NT2/D1 (cell line): ENCODE measurements at regions not wholly inside any gene's neighbourhood (a gene's known extent, or its start where the extent isn't known, plus 50 kb on each side); places are given as distances from the start of the nearest gene placed in this dataset.

Experiments
- DNase-seq: peaks from one replicate; pipeline ENCODE4 v3.0.0-alpha.2; 2011; ENCODE audit warnings: low read depth, low spot score
- H3K27me3 ChIP-seq: 2 replicates; pipeline ENCODE4 v1.6.0; 2011; ENCODE audit warnings: mild to moderate bottlenecking; ENCODE audit not compliant: insufficient read length, insufficient read depth
- H3K36me3 ChIP-seq: 2 replicates; pipeline ENCODE4 v1.6.1; 2011; ENCODE audit warnings: mild to moderate bottlenecking, low read length, mixed read lengths; ENCODE audit not compliant: insufficient read depth, insufficient read length
- H3K4me1 ChIP-seq: 2 replicates; pipeline ENCODE4 v1.5.1; 2011; ENCODE audit not compliant: insufficient read depth, insufficient read length
- H3K4me3 ChIP-seq: 2 replicates; pipeline ENCODE4 v1.5.1; 2011; ENCODE audit warnings: low read depth; ENCODE audit not compliant: insufficient read length
- H3K9ac ChIP-seq: 2 replicates; pipeline ENCODE4 v1.6.0; 2011; ENCODE audit warnings: low read depth; ENCODE audit not compliant: insufficient read length
- H3K9me3 ChIP-seq: 2 replicates; pipeline ENCODE4 v1.5.1; 2011; ENCODE audit warnings: mild to moderate bottlenecking, low read length; ENCODE audit not compliant: insufficient read depth
- SUZ12 ChIP-seq: IDR thresholded peaks from 2 replicates; pipeline ENCODE4 v1.6.1; 2011; ENCODE audit not compliant: insufficient read length, insufficient read depth; ENCODE audit errors: extremely low read depth
- YY1 ChIP-seq: IDR thresholded peaks from 2 replicates; pipeline ENCODE4 v1.6.1; 2011; ENCODE audit not compliant: insufficient read length, insufficient read depth
- ZNF274 ChIP-seq: IDR thresholded peaks from 2 replicates; pipeline ENCODE4 v1.6.1; 2011; ENCODE audit warnings: mild to moderate bottlenecking, low read depth, low read length

- H3K9me3 ChIP-seq, result no peaks in the 10 kb centered on the region
- peaks cover 14% of the 10 kb centered on the region for H3K36me3 ChIP-seq
- DNase-seq, result no peak
- no peak overlapping the region for H3K9ac ChIP-seq
- H3K4me1 ChIP-seq, result no peaks in the 10 kb centered on the region
- no peak for TF ChIP-seq ZNF274
- TF ChIP-seq SUZ12, result no peak
- no peak for TF ChIP-seq YY1
- no peaks in the 10 kb centered on the region for H3K27me3 ChIP-seq
- no peak overlapping the region for H3K4me3 ChIP-seq
These were observed 181.8 kb downstream of the MACC1 start for GRCh38 chr7:20035279-20035875.

- Histone ChIP-seq H3K36me3 (peaks cover 14% of the 10 kb centered on the region), H3K9me3 (peaks cover 6% of the 10 kb centered on the region), H3K4me1 (no peaks in the 10 kb centered on the region), H3K27me3 (no peaks in the 10 kb centered on the region), H3K9ac (no peak overlapping the region), H3K4me3 (no peak overlapping the region)
- TF ChIP-seq ZNF274 (no peak), SUZ12 (no peak), YY1 (no peak)
- no peak for DNase-seq
These were observed 183.4 kb downstream of the MACC1 start for GRCh38 chr7:20033621-20034400.

GRCh38 chr7:20032741-20033140, 184.4 kb downstream of the MACC1 start:
- Histone ChIP-seq H3K36me3 (peaks cover 18% of the 10 kb centered on the region), H3K4me3 (no peak overlapping the region), H3K4me1 (no peaks in the 10 kb centered on the region), H3K27me3 (no peaks in the 10 kb centered on the region), H3K9me3 (peaks cover 16% of the 10 kb centered on the region), H3K9ac (no peak overlapping the region)
- TF ChIP-seq SUZ12, result no peak
- TF ChIP-seq YY1, result no peak
- TF ChIP-seq ZNF274, result no peak
- no peak for DNase-seq

GRCh38 chr7:20030915-20031362, 186.2 kb downstream of the MACC1 start:
- H3K4me3 ChIP-seq, result no peak overlapping the region
- no peak overlapping the region for H3K9ac ChIP-seq
- TF ChIP-seq SUZ12 (no peak), ZNF274 (no peak), YY1 (no peak)
- H3K36me3 ChIP-seq, result peaks cover 22% of the 10 kb centered on the region
- no peaks in the 10 kb centered on the region for H3K27me3 ChIP-seq
- H3K4me1 ChIP-seq, result no peaks in the 10 kb centered on the region
- DNase-seq, result no peak
- peaks cover 16% of the 10 kb centered on the region for H3K9me3 ChIP-seq

- H3K4me1 ChIP-seq, result no peaks in the 10 kb centered on the region
- TF ChIP-seq YY1, result no peak
- no peak for TF ChIP-seq SUZ12
- no peak for TF ChIP-seq ZNF274
- H3K27me3 ChIP-seq, result no peaks in the 10 kb centered on the region
These were observed 186.8 kb downstream of the MACC1 start for GRCh38 chr7:20030417-20030816.

GRCh38 chr7:20026762-20027161, 190.4 kb downstream of the MACC1 start:
- H3K9me3 ChIP-seq, result peaks cover 20% of the 10 kb centered on the region
- no peak for DNase-seq
- H3K4me3 ChIP-seq, result no peak overlapping the region
- H3K36me3 ChIP-seq, result peaks cover 13% of the 10 kb centered on the region
- no peak overlapping the region for H3K9ac ChIP-seq
- no peaks in the 10 kb centered on the region for H3K4me1 ChIP-seq
- no peaks in the 10 kb centered on the region for H3K27me3 ChIP-seq
- TF ChIP-seq ZNF274 (no peak), YY1 (no peak), SUZ12 (no peak)

More at GRCh38 chr7:20030417-20030816, 186.8 kb downstream of the MACC1 start:
- Histone ChIP-seq H3K36me3 (peaks cover 17% of the 10 kb centered on the region), H3K9me3 (peaks cover 16% of the 10 kb centered on the region), H3K4me3 (no peak overlapping the region), H3K9ac (no peak overlapping the region)
- DNase-seq, result no peak

- TF ChIP-seq YY1, result no peak
- no peak for TF ChIP-seq ZNF274
- TF ChIP-seq SUZ12, result no peak
- Histone ChIP-seq H3K36me3 (no peaks in the 10 kb centered on the region), H3K4me1 (no peaks in the 10 kb centered on the region), H3K9ac (no peak overlapping the region), H3K9me3 (peaks cover 8% of the 10 kb centered on the region; the same call in 1 of the 2 replicates), H3K27me3 (no peaks in the 10 kb centered on the region), H3K4me3 (no peak overlapping the region)
- DNase-seq, result no peak
These were observed 195.4 kb downstream of the MACC1 start for GRCh38 chr7:20021831-20022230.
